PC-3 (cell line): ENCODE measurements at regions not wholly inside any gene's neighbourhood (a gene's known extent, or its start where the extent isn't known, plus 50 kb on each side); places are given as distances from the start of the nearest gene placed in this dataset.

Source experiments
- ATAC-seq: fragments of 200-7000 bp; cut with Tn5 transposase; 2 replicates; pipeline ENCODE4 v1.9.1; 2020; ENCODE audit warnings: mild to moderate bottlenecking, moderate library complexity
- BruUV-seq: library from RNA; stranded (reverse); fragments of 400-500 nt; replicated peaks from 2 replicates; lab custom pipeline; 2021; lab: Mats Ljungman, UMichigan
- CTCF ChIA-PET: fragments of 300-600 bp; sonication (Branson Sonifier 250); formaldehyde crosslinking; loops from one replicate; lab custom pipeline; 2022; ENCODE audit warnings: antibody characterized with exemption; lab: Charles Lee
- POLR2A ChIA-PET: fragments of 300-600 bp; sonication (Branson Sonifier 250); formaldehyde crosslinking; loops from one replicate; lab custom pipeline; 2022; ENCODE audit warnings: antibody characterized with exemption; ENCODE audit not compliant: unreplicated experiment; lab: Charles Lee
- DNase-seq: peaks from one replicate; pipeline ENCODE4 v3.0.0-alpha.2; 2015
- H2AFZ ChIP-seq: fragments of 300-600 bp; sonication (generic); 2 replicates; pipeline ENCODE4 v1.6.0; 2016; ENCODE audit warnings: antibody characterized with exemption, low read length
- H3F3A ChIP-seq: fragments of 300-600 bp; sonication (generic); one replicate; pipeline ENCODE4 v1.6.0; 2017; ENCODE audit warnings: antibody characterized with exemption, low read length, control low read depth, mild to moderate bottlenecking; ENCODE audit not compliant: unreplicated experiment
- H3K27ac ChIP-seq: fragments of 300-600 bp; sonication (generic); 2 replicates; pipeline ENCODE4 v1.5.1; 2016; ENCODE audit warnings: mild to moderate bottlenecking, low read length
- H3K27me3 ChIP-seq: fragments of 300-600 bp; sonication (generic); 2 replicates; pipeline ENCODE4 v1.6.1; 2016; ENCODE audit warnings: low read length, mixed read lengths
- H3K36me3 ChIP-seq: fragments of 300-600 bp; sonication (generic); 2 replicates; pipeline ENCODE4 v1.6.1; 2016; ENCODE audit warnings: low read depth, mixed run types, low read length, mixed read lengths
- H3K4me1 ChIP-seq: fragments of 300-600 bp; sonication (generic); 2 replicates; pipeline ENCODE4 v1.5.1; 2016; ENCODE audit warnings: low read length; ENCODE audit not compliant: insufficient read depth
- H3K4me2 ChIP-seq: fragments of 300-600 bp; sonication (generic); 2 replicates; pipeline ENCODE4 v1.6.0; 2016; ENCODE audit warnings: low read length
- H3K4me3 ChIP-seq: fragments of 300-600 bp; sonication (generic); 2 replicates; pipeline ENCODE4 v1.5.1; 2016; ENCODE audit warnings: mild to moderate bottlenecking, low read length, mixed read lengths
- H3K79me2 ChIP-seq: fragments of 300-600 bp; sonication (generic); 2 replicates; pipeline ENCODE4 v1.6.1; 2017; ENCODE audit warnings: low read length, mixed read lengths
- H3K9ac ChIP-seq: fragments of 300-600 bp; sonication (generic); 2 replicates; pipeline ENCODE4 v1.6.0; 2016; ENCODE audit warnings: mild to moderate bottlenecking, low read length
- H3K9me2 ChIP-seq: fragments of 300-600 bp; sonication (generic); replicated peaks from 2 replicates; pipeline ENCODE4 v1.6.1; 2016; ENCODE audit warnings: mixed run types, low read length, mixed read lengths
- H3K9me3 ChIP-seq: fragments of 300-600 bp; sonication (generic); 2 replicates; pipeline ENCODE4 v1.6.1; 2016; ENCODE audit warnings: low read length, mixed read lengths
- H4K20me1 ChIP-seq: fragments of 300-600 bp; sonication (generic); 2 replicates; pipeline ENCODE4 v1.6.1; 2016; ENCODE audit warnings: low read length, mixed read lengths
- EZH2 ChIP-seq: fragments of 300-600 bp; sonication (generic); IDR thresholded peaks from one replicate; pipeline ENCODE4 v1.6.1; 2017; ENCODE audit warnings: antibody characterized with exemption, mild to moderate bottlenecking, low read length; ENCODE audit not compliant: unreplicated experiment
- EZH2phosphoT487 ChIP-seq: fragments of 300-600 bp; sonication (generic); IDR thresholded peaks from 2 replicates; pipeline ENCODE4 v1.6.1; 2018; ENCODE audit warnings: mild to moderate bottlenecking, antibody characterized with exemption, low read length, borderline replicate concordance
- intact Hi-C: fragments of 100-400 bp; cut with micrococcal nuclease; formaldehyde crosslinking; loops from 2 replicates; pipeline ENCODE4 v1.9.0; 2023
- TF ChIP-seq, protein P1 (sequence below): fragments of 300-600 bp; sonication (generic); conservative IDR thresholded peaks from 2 replicates; pipeline ENCODE4 v1.5.1; 2017; ENCODE audit warnings: antibody characterized with exemption, low read depth, mild to moderate bottlenecking, low read length

DNA sequence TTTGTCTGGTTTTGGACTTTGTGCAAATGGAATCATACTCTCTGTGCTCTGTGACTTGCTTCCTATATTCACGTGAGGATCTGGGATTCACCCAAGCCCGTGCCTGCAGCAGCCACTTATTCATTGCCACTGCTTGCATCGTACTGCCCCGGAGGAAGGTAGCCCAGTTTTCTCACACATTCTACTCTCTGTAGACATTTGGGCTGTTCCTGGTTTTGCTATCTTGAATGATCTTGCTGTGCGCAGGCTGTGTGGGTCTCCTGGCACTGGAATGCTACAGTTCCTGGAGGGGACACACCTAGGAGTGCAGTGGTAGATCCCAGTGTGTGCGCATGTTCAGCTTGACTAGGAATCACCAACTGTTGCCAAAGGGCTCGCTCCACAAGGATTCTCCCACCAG, 99.2 kb upstream of the BOD1 start:
- POLR2A ChIA-PET = no interaction called here

DNA sequence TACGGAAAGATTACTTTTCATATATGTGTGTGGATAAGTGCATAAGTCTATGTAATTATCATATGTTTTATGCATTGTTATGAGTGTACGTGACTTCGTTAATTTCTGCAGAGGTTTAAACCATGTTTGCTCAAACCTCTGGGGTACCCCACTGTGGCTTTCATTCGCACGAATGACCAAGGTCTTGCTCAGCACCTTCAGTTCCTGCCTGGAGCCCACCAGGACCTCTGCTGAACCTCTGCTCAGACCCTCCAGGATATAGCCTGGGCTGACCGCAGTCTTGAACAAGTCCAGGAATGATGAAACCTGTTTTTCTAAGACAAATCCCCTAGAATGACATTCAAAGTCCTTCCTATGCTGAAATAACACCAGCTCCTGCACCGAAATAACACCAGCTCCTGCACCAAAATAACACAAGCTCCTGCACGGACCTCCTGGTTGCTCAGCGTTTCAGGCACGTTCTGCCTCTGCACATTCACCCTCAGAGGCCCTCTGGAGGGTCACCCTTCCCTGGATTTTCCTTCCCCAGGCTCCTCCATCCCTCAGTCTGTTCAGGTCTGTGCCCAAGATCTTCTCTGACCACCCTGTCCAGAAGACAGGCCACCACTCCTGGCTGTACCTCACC, 99.7 kb upstream of the BOD1 start:
- H3K9ac ChIP-seq = no peak overlapping the region
- BruUV-seq = no TSS peak
- H3K27ac ChIP-seq = no peak overlapping the region
- no peak for DNase-seq
- ChIA-PET CTCF (no interaction called here), POLR2A (no interaction called here)
- H3K4me1 ChIP-seq = peaks cover 34% of the 10 kb centered on the region
- H3K4me2 ChIP-seq = no peak overlapping the region
- no peak overlapping the region for H2AFZ ChIP-seq
- no peaks in the 10 kb centered on the region for H3K36me3 ChIP-seq
- no peak for ATAC-seq
- TF ChIP-seq EZH2phosphoT487 (no peak), EZH2 (no peak)
- TF ChIP-seq, protein P1, sequence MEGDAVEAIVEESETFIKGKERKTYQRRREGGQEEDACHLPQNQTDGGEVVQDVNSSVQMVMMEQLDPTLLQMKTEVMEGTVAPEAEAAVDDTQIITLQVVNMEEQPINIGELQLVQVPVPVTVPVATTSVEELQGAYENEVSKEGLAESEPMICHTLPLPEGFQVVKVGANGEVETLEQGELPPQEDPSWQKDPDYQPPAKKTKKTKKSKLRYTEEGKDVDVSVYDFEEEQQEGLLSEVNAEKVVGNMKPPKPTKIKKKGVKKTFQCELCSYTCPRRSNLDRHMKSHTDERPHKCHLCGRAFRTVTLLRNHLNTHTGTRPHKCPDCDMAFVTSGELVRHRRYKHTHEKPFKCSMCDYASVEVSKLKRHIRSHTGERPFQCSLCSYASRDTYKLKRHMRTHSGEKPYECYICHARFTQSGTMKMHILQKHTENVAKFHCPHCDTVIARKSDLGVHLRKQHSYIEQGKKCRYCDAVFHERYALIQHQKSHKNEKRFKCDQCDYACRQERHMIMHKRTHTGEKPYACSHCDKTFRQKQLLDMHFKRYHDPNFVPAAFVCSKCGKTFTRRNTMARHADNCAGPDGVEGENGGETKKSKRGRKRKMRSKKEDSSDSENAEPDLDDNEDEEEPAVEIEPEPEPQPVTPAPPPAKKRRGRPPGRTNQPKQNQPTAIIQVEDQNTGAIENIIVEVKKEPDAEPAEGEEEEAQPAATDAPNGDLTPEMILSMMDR = no peak
- no peaks in the 10 kb centered on the region for H3K9me2 ChIP-seq
- intact Hi-C loops = loop anchor here (5.0 kb wide), 2 partner anchors 46 to 171 kb away; partner anchors contain the start of gene CPEB4
- H3K9me3 ChIP-seq = no peaks in the 10 kb centered on the region
- H3K79me2 ChIP-seq = no peaks in the 10 kb centered on the region
- no peaks in the 10 kb centered on the region for H3K27me3 ChIP-seq
- H3K4me3 ChIP-seq = no peak overlapping the region
- no peaks in the 10 kb centered on the region for H3F3A ChIP-seq
- H4K20me1 ChIP-seq = no peaks in the 10 kb centered on the region

More for the DNA sequence above, 99.2 kb upstream of the BOD1 start:
- Histone ChIP-seq H3K4me2 (no peak overlapping the region), H3K27me3 (no peaks in the 10 kb centered on the region), H3K79me2 (no peaks in the 10 kb centered on the region), H3K4me3 (no peak overlapping the region), H3K4me1 (peaks cover 34% of the 10 kb centered on the region), H4K20me1 (no peaks in the 10 kb centered on the region), H3K9me3 (no peaks in the 10 kb centered on the region), H3K36me3 (no peaks in the 10 kb centered on the region), H2AFZ (no peak overlapping the region), H3K27ac (no peak overlapping the region), H3K9ac (no peak overlapping the region), H3F3A (no peaks in the 10 kb centered on the region), H3K9me2 (no peaks in the 10 kb centered on the region)
- no TSS peak for BruUV-seq
- no peak for ATAC-seq
- TF ChIP-seq EZH2phosphoT487 (no peak), EZH2 (no peak)
- TF ChIP-seq, protein P1 = no peak
- CTCF ChIA-PET = no interaction called here
- no peak for DNase-seq
- intact Hi-C loops = loop anchor here (5.0 kb wide), 2 partner anchors 47 to 172 kb away; partner anchors contain the start of gene CPEB4

DNA sequence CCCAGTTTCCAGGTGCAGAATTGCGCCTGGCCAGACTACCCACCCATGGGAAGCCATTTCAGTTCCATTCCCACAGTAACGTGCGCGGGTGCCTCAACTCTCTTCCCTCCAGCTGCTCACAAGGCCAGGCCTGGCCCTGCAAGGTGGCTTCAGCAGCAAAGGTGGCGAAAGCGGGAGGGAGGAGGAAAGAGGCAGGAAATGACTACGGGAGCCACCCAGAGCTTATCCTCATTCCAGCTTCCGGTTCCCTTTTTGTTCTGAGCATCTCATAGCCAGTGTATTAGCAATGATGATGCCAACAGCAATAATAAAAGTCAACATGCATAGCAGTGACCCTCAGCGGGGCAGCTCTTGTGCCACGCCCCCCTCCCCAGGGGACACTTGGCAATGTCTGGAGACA, 101.5 kb upstream of the BOD1 start:
- intact Hi-C loops = loop anchor here (5.0 kb wide), 2 partner anchors 44 to 169 kb away; partner anchors contain the start of gene CPEB4
- H3K9me2 ChIP-seq = no peaks in the 10 kb centered on the region
- H3K36me3 ChIP-seq = no peaks in the 10 kb centered on the region
- H3F3A ChIP-seq = no peaks in the 10 kb centered on the region
- H3K79me2 ChIP-seq = no peaks in the 10 kb centered on the region
- peaks cover 34% of the 10 kb centered on the region for H3K4me1 ChIP-seq
- TF ChIP-seq EZH2phosphoT487 (no peak), EZH2 (no peak)
- TF ChIP-seq, protein P1 = no peak
- no peaks in the 10 kb centered on the region for H3K27me3 ChIP-seq
- peak; percentile 14; the same call in 1 of the 2 replicates for ATAC-seq
- ChIA-PET CTCF (no interaction called here), POLR2A (no interaction called here)
- H3K4me3 ChIP-seq = no peak overlapping the region
- no peak overlapping the region for H2AFZ ChIP-seq
- H3K9me3 ChIP-seq = no peaks in the 10 kb centered on the region
- H4K20me1 ChIP-seq = no peaks in the 10 kb centered on the region
- no peak overlapping the region for H3K9ac ChIP-seq
- no peak overlapping the region for H3K27ac ChIP-seq
- no peak overlapping the region for H3K4me2 ChIP-seq
- DNase-seq = peak; percentile 41
- no TSS peak for BruUV-seq
